ENCODE measurements at regions not wholly inside any gene's neighbourhood (a gene's known extent, or its start where the extent isn't known, plus 50 kb on each side); places are given as distances from the start of the nearest gene placed in this dataset.
A peak's percentile ranks its signal among the peaks of the same experiment; 100 is the strongest.

DNA sequence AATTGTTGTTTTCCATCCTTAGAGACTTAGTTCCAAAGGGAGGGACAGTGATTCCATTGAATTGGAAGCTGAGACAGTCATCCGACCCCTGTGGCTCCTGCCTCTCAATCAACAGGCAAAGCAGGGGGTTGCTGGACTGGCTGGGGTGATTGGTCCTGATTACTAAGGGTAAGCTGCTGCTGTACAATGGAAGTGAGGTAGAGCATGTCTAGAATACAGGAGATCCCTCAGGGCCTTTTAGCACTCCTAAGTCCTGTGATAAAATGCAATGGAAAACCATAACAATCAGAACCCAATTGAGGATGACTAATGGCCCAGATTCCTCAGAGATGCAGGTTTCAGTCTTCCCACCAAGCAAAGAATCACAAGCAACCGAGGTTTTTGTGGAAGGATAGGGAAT, 127.6 kb downstream of the AASDH start:
- RAD21 ChIA-PET (ENCODE audit: low non-redundant PET in 1 of 2, low total read pairs in 2 of 2, uncharacterized antibody in 2 of 2, unreplicated experiment in 2 of 2), result no interaction called here
- no peaks in the 10 kb centered on the region for H3K4me1 ChIP-seq (ENCODE audit: control insufficient read depth in 1 of 2, insufficient read depth in 2 of 2, low read length in 2 of 2)
- no peaks in the 10 kb centered on the region for H3K9me2 ChIP-seq (ENCODE audit: insufficient read depth)
- POLR2A ChIA-PET, result no interaction called here
- H4K20me1 ChIP-seq (ENCODE audit: insufficient read depth), result no peaks in the 10 kb centered on the region
- no TSS peak for BruUV-seq (replicated peaks)
- H3K4me2 ChIP-seq (ENCODE audit: low read length), result no peak overlapping the region
- H3K79me2 ChIP-seq (ENCODE audit: insufficient read depth, low read length), result no peaks in the 10 kb centered on the region
- H3K4me3 ChIP-seq (replicated peaks in 1 of 2; ENCODE audit: low read depth in 1 of 2, low read length in 2 of 2), result no peak overlapping the region
- intact Hi-C loops (cut with micrococcal nuclease), result no loop called here
- no peak for ATAC-seq
- no peak overlapping the region for H3K9ac ChIP-seq (ENCODE audit: low read length)
- H3K9me3 ChIP-seq (ENCODE audit: control insufficient read depth in 1 of 2, insufficient read depth in 1 of 2, low read depth in 1 of 2, low read length in 2 of 2), result 0 out of 4 replicates have a peak, but pooled peaks cover 0 to 3% of the 10 kb centered on the region in 2 experiments
- TF ChIP-seq REST (IDR thresholded peaks at IDR 0.05; ENCODE audit: low read depth), result no peak
- TF ChIP-seq EZH2 (IDR thresholded peaks at IDR 0.05), result no peak
- TF ChIP-seq CEBPB (IDR thresholded peaks at IDR 0.05; ENCODE audit: low read depth), result no peak
- no peaks in the 10 kb centered on the region for H3K36me3 ChIP-seq (ENCODE audit: control insufficient read depth in 1 of 2, insufficient read depth in 2 of 2, low read length in 2 of 2)
- DNase-seq (ENCODE audit: low read depth, low spot score), result no peak
- no peak overlapping the region for H2AFZ ChIP-seq (ENCODE audit: low read depth, low read length, poor library complexity, severe bottlenecking)
- no peaks in the 10 kb centered on the region for H3K27me3 ChIP-seq (ENCODE audit: insufficient read depth, low read length)
- CTCF ChIA-PET, result no interaction called here
- H3K27ac ChIP-seq (ENCODE audit: low read depth, low read length), result no peak overlapping the region

DNA sequence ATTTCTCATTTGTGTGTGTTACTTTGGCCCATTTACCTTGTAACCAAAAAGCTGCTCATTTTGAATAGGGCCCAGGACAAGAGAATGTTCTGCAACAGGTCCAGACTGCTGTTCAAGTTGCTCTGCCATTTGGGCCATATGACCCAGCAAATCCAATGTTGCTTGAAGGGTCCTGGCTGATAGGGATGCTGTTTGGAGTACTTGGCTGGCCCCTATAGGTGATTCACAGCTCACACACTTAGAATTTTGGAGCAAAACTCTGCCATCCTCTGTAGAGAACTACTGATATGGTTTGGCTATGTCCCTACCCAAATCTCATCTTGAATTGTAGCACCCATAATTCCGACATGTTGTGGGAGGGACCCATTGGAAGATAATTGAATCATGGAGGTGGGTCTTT, 131.5 kb downstream of the AASDH start:
- H3K9me3 ChIP-seq (ENCODE audit: control insufficient read depth in 1 of 2, insufficient read depth in 1 of 2, low read depth in 1 of 2, low read length in 2 of 2), result no peaks in the 10 kb centered on the region
- TF ChIP-seq RAD21 (IDR thresholded peaks at IDR 0.05; ENCODE audit: low read depth), result peak; percentile 27; the same call in 1 of the 2 replicates
- TF ChIP-seq EZH2phosphoT487 (IDR thresholded peaks at IDR 0.05; ENCODE audit: borderline replicate concordance), result no peak
- ChIA-PET CTCF (no interaction called here), RAD21 (ENCODE audit: low non-redundant PET in 1 of 2, low total read pairs in 2 of 2, uncharacterized antibody in 2 of 2, unreplicated experiment in 2 of 2) (no interaction called here), POLR2A (no interaction called here)
- no peaks in the 10 kb centered on the region for H3K9me2 ChIP-seq (ENCODE audit: insufficient read depth)
- no peaks in the 10 kb centered on the region for H3K36me3 ChIP-seq (ENCODE audit: control insufficient read depth in 1 of 2, insufficient read depth in 2 of 2, low read length in 2 of 2)
- H4K20me1 ChIP-seq (ENCODE audit: insufficient read depth), result no peaks in the 10 kb centered on the region
- H2AFZ ChIP-seq (ENCODE audit: low read depth, low read length, poor library complexity, severe bottlenecking), result no peak overlapping the region
- no peaks in the 10 kb centered on the region for H3K79me2 ChIP-seq (ENCODE audit: insufficient read depth, low read length)
- intact Hi-C loops (cut with micrococcal nuclease), result no loop called here
- DNase-seq (ENCODE audit: low read depth, low spot score) (no peak), ATAC-seq (no peak)
- H3K27me3 ChIP-seq (ENCODE audit: insufficient read depth, low read length), result no peaks in the 10 kb centered on the region
- H3K4me3 ChIP-seq (replicated peaks in 1 of 2; ENCODE audit: low read depth in 1 of 2, low read length in 2 of 2), result no peak overlapping the region
- BruUV-seq (replicated peaks), result no TSS peak
- no peaks in the 10 kb centered on the region for H3K4me1 ChIP-seq (ENCODE audit: control insufficient read depth in 1 of 2, insufficient read depth in 2 of 2, low read length in 2 of 2)
- no peak overlapping the region for H3K9ac ChIP-seq (ENCODE audit: low read length)
- no peak overlapping the region for H3K4me2 ChIP-seq (ENCODE audit: low read length)
- H3K27ac ChIP-seq (ENCODE audit: low read depth, low read length), result no peak overlapping the region

Data from HCT116 (cell line).